NCI-H2227 (cell line): ENCODE measurements at regions not wholly inside any gene's neighbourhood (a gene's known extent, or its start where the extent isn't known, plus 50 kb on each side); places are given as distances from the start of the nearest gene placed in this dataset.
"Not testable (repeated sequence)": the region's sequence is repeated elsewhere in the genome, so short reads cannot be mapped to it uniquely, and the experiment has no call there.

Experiments
- DNase-seq: peaks from one replicate; lab custom pipeline; 2025; ENCODE audit not compliant: unreplicated experiment; lab: John Stamatoyannopoulos, UW

DNA sequence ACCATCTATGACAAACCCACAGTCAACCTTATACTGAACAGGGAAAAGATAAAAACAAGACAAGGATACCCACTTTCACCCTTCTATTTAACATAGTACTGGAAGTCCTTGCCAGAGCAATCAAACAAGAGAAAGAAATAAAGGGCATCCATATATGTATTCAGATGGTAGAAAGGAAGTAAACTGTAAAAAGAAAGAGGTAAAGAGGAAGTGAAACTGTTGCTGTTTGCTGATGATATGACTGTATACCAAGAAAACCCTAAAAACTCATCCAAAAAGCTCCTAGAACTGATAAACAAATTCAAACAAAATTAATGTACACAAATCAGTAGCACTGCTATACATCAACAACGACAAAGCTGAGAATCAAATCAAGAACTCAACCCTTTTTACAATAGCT, 538.7 kb upstream of the PABPC4L start:
- no peak for DNase-seq

DNA sequence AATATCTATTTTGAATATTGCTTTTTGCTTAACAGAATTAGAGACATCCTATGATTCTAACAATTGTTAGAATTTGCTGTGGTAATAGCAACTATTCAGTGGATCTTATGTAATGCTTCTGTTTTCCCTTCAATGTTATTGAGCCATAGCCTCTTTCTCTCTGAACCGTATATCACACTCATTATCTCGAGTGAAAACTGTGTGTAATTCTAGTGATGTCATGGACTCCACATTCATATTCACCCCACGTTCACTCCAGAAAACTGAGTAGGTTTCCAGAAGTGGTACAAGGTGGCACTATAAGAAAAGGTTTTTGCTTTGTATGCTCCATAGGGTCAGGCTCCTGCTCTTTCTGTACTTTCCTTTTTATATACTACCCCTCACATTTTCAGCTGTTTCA, 534.3 kb upstream of the PABPC4L start:
- DNase-seq, result no peak

DNA sequence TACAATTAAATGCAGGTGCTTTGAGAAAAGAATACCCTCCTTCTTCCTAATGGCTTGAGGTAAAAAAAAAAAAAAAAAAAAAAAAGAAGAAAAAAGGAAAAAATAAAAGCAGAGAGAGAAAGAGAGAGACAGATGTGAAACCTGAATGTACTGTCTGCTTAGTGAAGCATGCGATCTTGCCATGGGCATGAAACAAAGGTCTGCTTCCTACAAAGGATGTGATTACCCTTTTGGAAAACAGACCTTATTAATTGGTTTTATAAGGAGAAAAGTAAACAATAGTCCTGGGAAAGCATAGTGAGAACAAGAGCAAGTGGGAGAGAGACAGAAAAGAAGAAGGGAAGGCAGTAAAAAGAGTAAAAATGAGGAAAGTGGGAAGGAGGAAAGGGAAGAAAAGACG, 526.1 kb upstream of the PABPC4L start:
- DNase-seq, result no peak

DNA sequence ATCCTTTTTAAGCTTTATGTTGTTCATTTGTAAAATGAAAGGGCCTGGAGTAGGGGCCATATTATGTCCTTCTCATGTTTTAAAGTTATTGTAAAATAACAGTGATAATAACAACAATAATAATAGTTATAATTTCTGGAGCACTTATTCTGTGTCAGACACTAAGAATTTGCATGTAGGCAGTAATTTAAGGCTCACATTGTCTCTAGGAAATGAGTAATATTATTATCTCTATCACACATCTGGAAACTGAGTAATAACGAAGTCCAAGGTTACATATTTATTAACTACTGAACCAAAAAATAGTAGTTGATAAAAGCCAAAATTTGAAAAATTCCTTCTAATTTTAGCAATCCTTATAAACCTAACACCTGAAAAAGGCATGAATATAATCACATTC, 520.7 kb upstream of the PABPC4L start:
- DNase-seq, result no peak

DNA sequence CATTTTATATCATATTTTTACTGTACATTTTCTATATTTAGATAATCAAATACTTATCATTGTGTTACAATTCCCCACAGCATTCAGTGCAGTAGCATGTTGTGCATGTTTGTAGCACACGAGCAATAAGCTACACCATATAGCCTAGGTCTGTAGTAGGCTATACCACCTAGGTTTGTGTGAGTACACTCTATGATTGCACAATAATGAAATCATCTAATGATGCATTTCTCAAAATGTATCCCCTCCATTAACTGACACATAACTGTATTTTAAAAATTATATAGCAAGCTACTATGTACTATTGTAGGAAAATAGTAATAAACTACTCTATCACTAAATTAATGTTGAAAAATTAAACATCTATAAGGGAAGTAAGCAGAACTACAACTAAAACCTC, 518.4 kb upstream of the PABPC4L start:
- no peak for DNase-seq

DNA sequence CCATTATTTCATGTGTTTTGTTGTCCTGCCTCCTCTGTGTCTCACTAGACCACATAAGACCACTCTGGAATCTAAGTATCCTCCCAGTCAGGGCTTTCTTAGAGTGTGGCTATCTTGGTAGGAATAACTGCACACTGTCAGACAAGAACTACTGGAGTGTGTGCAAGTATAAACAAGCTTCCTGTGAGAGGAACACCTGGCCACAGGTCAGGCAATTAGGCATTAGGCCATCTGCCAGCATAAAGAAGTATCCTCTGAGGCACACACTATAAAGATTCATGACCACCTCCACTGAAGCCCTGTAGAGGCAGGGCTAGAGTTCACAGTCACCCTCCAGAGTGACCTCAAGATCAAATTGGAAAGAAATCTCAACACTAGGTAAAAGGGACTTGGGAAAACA, 507.0 kb upstream of the PABPC4L start:
- no peak for DNase-seq

DNA sequence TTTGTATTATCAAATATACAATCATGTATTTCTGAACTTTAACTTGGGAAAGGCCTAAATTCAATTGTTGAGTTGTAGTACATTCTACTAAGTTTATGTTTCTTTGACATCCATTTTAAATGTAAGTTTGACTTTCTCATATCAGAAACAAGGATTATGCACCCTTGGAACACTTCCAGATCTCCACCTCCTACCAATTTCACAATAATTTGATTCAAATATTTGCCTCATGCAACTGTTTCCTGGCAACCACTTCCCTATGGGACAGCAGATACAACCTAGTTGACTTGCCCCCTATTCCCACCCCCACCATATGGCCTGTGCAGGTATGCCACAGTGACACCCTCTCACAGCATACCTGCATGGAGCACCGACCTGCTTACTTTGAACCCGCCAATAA, 506.4 kb upstream of the PABPC4L start:
- no peak for DNase-seq

DNA sequence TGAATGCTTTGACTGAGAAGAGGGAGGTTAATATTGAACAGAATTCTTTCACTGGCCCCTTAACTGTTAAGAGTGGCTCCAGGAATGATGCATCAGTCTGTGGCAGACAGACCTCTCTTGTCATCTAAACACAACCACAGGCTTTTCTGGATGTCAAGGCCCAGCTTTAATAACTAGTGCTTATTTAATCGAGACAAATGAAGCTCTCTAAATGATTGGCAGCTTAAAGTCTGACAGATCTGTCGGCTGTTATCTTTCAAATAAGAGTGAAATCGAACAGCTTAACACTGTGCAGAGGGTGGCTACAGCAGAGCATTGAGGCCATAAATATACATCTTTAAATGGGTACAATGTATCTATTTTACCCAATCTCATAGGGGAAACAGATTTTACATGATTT, 500.8 kb upstream of the PABPC4L start:
- DNase-seq, result no peak

DNA sequence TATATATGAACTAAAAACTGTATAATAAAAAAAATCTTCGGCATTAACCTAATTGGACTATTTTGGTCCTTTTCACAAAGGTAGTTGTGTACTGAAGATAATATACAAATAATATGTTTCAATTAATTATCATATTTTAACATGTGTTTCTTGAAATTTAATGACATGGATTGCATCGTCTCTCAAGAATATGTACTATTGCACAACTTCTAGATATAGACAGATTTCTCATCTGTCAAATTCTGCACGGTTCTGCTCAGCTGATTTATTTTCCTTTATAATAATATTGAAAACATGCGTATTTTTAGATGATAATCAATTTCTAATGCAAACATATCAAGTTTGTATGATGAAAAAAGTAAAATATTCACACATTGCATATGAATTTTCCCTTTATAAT, 498.7 kb upstream of the PABPC4L start:
- no peak for DNase-seq

DNA sequence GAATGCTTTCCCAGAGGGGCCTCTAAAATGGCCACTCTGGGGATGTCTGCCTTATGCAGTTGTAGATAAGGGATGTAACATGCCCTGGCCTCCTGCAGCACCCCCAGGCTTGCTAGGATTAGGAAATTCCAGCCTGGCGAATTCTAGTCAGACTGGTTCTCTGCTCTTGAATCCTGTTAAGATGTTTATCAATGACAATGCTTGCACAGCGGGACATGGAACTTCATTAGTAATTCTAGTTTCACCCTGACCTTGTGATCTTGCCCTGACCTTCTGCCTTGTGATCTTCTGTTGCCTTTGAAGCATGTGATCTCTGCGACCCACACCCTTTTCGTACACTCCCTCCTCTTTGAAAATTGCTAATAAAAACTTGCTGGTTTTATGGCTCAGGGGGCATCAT, 497.2 kb upstream of the PABPC4L start:
- DNase-seq, result not testable (repeated sequence)

DNA sequence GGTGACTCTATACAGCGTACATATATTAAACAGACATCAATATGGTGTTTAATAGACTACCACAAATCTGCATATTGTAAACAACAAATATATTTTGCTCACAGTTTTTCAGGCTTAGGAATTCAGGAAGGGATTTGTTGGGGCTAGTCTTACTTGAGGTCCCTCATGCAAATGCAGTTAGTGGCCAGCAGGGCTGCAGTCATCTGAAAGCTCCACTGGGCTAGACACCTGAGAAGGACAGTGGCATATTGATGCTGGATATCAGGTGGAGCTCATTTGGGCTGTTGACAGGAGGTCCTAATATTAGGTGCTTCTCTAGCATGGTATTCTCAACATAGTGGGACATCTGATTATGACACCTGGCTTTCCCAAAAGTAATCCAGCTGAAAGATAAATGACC, 493.8 kb upstream of the PABPC4L start:
- no peak for DNase-seq

DNA sequence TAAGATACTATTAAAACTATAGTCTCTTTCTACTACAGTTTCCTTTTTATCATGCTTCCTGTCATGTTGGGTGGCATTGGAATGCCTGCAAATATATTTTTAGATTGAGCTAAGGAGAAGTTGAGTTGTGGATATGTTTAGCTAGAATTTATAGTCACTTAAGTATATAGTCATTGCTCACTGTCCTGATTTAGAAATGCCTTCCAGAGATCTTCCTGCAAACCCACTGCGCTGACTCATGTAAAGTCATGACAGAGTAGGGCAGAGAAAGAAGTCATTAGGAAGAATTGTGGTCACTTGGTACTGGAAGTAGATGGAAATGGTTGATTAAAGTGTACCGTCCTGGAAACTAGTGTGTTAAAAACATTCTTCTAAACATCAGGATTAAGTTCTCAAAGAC, 490.3 kb upstream of the PABPC4L start:
- DNase-seq, result no peak

DNA sequence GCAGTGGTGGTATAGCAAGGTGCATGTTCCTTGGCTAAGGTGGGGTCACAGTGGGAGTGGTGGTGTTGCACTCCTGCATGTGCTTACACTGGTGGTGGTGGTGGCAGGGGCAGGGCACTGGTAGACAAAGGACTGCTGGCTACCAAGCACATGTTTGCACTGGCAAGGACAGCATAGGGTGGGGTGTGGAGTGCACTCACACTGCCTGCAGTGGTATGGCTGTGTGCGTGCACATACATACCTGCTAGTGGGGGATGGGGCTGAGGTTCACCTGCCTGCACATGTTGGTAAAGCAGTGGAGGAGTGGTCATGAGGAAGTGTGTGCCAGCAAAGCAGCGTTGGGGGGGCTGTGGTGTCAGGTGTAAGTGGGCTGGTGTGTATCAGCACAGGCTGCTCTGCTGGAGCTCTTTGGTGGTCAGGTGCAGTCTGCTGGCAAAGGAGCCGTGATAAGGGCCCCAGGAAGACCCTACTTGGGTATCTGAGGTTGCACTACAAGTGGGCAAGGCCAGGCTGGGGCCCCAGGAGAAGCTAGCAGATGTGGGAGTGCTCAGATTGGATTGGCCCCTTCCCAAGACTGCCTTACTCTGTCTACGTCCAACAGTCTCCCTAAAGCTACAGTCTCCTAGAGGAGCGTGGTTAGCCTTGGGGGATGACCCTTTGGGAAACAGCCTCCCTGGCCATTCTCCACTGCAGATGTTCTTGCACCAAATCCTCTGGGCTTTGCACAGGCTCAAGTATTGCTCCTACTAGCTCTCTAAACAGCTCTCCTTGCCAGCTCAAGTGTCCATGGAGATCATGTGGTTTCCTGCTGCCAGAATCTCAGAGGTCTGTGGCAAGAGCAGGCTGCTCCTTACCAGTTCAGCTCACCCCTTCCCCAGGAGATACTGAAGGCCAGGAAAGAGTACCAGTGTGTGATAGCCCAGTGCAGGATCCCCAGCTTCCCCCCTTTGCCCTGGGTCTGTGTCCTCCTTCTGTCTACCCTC, 486.3 kb upstream of the PABPC4L start:
- no peak for DNase-seq

DNA sequence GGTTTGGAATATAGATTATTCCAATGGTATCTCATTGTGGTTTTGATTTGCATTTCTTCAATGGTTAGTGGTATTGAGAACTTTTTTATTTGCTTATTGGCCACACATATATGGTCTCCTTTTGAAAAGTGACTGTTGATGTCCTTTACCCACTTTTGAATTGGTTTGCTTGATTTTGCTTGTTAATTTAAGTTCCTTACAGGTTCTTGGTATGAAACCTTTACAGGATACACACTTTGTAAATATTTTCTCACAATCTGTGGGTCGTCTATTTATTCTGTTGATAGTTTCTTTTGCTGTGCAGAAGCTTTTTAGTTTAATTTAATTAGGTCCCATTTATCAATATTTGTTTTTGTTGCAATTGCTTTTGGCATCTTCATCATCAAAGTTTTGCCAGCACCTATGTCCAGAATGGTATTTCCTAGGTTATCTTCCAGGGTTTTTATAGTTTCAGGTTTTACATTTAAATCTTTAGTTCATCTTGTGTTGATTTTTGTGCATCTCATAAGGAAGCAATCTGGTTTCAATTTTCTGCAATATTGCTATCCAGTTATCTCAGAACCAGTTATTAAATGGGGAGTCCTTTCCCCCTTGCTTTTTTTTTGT, 475.7 kb upstream of the PABPC4L start:
- no peak for DNase-seq

DNA sequence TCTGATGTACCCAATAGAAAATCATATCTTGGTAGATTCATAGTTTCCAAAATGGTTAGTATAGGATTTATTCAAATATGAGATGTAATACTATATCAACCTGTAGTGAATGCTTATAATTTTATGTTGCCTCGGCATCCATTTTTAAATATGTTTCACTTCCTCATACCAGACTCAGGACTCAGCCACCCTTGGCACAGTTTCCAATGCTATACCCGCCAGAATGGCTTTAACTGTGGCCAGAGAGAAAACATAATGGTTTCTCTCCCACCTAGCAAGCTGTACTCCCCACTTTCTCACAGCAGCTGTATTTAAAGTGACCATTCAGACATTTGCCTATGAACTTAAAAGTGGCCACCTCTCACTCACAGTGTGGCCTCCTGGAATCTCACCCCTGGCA, 466.6 kb upstream of the PABPC4L start:
- no peak for DNase-seq

DNA sequence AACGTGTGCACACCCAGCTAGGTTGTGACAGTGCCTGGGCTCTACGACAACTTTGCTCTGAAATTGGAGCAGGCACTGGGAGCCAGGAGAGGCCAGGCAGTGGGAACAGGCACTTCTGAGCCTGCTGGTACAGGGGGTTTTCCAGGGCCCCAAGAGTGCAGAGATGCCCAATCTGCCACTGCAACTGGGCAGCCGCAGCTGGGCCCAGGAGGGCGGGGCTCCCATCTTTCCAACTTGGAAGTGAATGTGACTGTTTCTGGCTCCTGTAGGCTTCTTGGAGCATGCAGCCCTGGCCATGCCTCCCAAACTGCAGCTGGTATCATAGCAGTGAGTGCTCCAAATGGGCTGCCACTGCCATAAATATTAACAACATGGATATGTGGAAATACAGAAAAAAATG, 465.1 kb upstream of the PABPC4L start:
- DNase-seq, result no peak

DNA sequence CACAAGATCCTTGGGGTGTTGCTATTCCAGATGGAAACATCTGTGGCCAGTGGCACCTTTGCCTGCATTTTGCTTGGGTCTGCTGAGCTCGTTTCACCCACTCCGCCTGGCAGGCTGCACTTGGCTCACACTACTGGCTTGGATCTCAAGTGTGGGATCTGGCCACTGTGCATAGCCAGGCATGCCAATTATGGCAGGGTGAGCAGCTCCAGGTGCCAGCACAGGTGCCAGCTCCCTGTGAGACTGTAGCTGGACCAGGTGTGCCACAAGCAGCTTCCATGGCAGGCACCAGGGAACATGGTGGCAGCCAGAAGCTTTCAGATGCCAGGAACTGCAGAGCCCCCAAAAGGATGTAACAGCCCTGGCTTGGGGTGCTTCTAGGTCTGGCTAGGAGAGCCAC, 463.8 kb upstream of the PABPC4L start:
- DNase-seq, result no peak

DNA sequence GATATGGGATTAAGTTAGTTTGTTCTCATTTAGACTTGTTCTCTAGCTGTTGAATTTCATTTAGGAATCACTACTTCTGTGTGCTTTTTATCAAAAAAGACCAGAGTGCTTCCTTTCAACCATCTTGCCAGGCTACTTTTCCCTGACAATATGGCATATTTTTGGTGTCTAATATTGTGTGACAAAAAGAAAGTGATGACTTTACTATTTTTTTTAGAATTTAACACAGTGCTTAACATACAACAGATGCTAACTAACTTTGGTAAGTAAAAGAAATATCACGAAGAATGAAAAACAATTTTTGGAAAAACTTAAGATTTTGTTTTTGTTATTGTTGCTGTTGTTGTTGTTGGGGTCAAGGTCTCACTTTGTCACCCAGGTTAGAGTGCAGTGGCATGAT, 462.2 kb upstream of the PABPC4L start:
- no peak for DNase-seq

DNA sequence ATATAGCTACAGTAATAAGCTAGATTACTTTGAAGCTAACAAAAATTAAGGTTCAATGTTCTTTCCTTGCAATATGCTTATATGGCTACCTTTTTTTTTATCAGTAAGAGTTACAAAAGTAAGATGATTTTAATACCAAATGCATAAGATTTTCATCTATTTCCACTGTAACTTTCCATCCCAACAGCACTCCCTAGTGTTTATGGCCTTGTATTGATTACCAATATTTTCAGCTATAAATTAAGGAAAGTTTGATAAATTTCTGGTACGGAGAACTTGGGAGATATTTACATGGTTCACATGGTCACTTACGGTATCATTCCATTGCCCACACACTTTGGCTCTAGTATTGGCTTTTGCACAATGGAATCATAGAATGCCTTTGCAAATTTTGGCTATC, 448.9 kb upstream of the PABPC4L start:
- no peak for DNase-seq

DNA sequence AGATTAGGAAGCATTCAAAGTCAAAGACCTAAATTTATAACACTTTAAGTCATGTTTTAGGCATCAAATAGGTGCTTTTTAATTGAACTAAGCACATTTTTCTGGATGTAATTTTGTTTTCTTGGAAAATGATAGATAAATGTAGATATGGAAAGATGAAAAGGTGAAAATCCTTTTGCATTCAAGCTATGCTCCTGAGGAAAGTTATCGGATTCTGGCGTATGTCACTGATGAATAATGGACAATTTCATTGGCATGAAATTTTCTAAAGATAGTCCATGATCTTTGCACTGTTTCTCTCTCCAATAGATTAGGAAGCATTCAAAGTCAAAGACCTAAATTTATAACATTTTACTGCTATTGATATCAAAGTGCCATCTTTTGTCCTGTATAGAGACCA, 444.2 kb upstream of the PABPC4L start:
- DNase-seq, result no peak

DNA sequence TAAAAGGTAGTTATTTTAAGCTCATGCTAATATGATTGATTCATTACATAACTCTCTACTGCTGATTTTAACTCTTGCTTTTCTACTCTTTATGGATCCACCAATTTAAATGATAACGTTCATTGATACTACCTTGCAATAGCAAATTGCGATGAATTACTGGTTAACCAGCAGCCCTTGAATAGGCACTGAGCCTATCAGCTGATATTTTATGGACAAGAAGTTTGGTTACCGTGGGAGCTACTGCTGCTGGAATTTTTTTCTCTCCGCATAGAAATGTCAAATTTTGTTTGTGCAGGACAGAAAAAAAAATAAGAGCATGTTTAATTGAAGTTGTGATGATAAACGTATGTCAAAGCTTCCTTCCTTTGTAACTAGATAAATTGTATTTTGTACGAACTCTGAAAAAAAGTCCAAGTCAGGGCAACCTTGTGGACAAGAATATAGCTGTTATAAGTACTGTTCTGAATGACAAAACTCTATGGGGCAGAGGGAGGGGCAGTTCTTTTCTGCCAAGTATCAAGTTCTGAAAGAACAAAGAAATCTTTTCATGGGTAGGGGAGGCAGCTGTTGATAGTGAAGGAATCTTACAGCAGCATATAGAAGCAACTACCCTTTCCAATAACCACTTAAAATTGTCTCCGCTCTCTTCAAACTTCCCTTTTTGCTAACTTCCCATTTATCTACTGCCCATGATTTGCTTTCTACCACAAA, 434.9 kb upstream of the PABPC4L start:
- DNase-seq, result no peak

DNA sequence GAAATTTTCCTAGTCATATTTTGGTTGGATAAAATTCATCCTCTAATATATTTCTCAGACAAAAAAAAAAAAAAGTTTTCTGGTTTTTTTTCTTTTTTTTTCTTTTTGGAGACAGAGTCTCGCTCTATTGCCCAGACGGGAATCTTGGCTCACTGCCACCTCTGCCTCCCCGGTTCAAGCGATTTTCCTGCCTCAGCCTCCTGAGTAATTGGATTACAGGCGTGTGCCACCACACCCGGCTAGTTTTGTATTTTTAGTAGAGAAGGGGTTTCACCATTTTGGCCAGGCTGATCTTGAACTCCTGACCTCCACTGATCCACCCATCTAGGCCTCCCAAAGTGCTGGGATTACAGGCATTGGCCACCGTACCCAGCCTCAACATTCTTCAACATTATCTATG, 432.7 kb upstream of the PABPC4L start:
- no peak for DNase-seq
